Stimulated activated CD4-positive, alpha-beta T cell treated with anti-CD3 and anti-CD28 coated beads, TNF-alpha, amount 100 ng/mL, for 24 hours (primary cell): ENCODE measurements at regions not wholly inside any gene's neighbourhood (a gene's known extent, or its start where the extent isn't known, plus 50 kb on each side); places are given as distances from the start of the nearest gene placed in this dataset.
"Not testable (repeated sequence)": the region's sequence is repeated elsewhere in the genome, so short reads cannot be mapped to it uniquely, and the experiment has no call there.

Experiments
- DNase-seq, 3 experiments: peaks; one replicate each; pipeline ENCODE4 v3.0.0-alpha.2; 2020; ENCODE audit warnings: low read depth in 3 of 3

DNA sequence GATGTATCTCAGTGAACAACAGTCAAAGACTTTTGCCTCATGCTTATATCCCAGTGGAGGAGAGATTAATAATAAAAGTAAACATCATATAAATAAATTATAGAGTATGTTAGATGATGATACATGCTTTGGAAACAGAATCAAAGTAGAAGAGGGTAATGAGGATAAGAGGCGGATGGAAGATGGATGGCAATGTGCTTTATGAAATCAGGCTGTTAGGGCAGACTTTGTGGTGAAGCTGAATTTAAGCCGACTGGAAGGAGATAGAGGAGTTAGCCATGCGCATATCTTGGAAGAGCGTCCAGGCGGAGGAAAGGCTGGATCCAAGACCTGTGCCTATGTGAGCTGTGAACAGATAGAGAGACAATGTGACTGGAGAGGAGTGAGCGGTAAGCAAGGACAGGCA, 74.9 kb upstream of the GUCY1A1 start:
- DNase-seq = no peak

DNA sequence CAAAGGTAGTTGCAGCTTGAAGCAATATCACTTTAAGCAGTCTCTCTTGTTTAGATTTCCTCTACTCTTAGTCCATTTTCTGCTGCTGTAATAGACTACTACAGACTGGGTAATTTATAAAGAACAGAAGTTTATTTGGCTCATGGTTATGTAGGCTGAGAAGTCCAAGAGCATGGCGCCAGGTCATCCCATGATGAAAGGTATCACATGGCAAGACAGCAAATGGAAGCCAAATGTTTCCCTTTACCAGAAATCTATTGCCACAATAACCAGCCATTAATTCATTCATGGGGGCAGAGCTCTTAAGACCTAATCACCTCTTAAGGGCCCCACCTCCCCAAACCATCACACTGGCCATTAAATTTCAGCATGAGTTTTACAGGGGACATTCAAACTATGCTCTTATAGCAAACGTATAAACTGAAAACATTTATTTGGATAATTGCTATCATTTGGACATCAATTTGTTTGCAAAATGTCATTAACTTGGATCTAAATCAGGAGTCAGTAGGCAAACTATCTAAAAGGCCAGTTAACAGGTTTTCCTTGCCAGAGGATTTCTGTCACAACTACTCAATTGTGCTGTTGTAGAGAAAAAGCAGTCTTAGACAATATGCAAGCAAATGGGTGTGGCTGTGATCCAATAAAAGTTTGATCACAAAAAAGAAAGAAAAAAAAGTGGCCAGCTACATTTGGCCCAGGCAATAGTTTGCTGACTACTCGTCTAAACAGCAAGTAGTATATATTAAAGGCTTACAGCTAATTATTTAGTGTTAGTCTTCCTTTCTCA, 75.7 kb upstream of the GUCY1A1 start:
- DNase-seq = no peak

DNA sequence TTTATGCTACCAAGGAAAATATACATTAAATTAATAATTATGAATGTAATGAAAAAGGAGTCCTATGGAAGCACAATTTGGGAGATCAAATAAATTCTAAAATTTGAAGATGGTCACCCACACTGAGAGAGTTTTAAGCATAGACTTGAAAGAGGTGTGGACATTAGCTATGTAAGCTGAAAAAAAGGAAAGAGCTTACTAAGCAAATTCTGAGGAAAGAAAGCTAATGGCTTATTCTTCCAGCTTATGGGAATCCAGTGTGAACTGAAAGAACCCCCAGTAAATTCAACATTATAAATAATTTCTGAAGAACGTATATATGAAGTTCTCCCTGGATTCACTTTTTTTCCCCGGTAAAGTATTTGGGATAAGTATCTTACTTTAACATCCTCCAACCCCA, 78.2 kb upstream of the GUCY1A1 start:
- DNase-seq = no peak

DNA sequence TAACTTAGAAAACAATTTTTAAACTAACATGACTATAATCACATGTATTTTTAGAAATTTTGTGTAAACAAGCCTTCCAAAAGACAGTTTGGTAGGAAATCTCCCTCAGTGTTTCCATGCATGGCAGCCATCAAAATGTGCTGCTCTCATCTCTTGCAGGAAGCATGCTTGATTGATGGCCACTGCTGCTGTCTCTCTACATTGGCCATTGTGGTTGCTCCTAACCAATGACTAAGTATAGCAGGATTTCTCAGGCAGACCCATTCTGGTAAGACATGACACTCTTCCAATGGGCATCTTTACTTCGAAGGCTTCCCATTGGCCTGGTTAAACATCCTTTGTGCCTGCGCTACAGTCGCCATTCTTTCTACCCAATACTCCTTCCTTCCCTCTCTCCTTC, 78.9 kb upstream of the GUCY1A1 start:
- DNase-seq = no peak

DNA sequence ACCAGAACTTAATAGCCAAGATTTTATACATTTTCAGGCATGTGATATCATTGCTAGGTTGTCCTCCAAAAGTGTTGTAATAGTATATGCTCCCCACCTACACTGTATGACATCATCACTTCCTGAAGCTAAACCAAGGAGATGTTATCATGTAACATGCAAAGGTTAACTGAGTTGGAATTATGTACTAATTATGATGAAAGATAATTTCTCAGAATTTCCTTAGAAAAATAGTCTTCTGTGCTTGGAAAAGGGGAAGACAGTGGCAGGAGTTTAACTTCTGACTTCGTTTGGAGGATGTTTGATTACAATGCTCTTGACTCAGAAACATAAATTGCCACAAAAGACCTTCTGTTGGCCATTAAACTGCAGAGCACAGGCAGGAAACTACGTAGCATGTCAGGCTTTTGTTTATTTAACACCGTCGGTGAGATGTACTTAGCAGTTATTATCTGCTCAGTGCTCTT, 83.6 kb upstream of the GUCY1A1 start:
- no peak for DNase-seq

DNA sequence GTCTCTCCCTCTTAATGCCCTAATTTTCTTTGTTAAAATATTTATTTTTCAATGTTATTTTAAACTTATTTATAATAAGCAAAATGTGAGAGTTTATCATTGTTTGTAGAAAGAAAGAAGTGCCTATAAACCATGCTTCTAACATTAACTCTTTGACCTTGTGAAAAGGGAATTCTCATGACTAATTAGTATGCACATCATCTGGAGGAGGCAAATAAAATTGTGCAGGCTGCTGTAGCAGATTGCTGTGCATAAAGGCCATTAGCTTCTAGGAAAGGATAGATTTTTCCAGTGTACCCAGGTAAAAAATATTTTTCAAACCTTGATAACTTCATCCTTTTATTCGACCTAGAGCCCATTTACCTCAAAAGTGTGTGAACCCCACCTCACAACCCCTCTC, 84.6 kb upstream of the GUCY1A1 start:
- no peak for DNase-seq

DNA sequence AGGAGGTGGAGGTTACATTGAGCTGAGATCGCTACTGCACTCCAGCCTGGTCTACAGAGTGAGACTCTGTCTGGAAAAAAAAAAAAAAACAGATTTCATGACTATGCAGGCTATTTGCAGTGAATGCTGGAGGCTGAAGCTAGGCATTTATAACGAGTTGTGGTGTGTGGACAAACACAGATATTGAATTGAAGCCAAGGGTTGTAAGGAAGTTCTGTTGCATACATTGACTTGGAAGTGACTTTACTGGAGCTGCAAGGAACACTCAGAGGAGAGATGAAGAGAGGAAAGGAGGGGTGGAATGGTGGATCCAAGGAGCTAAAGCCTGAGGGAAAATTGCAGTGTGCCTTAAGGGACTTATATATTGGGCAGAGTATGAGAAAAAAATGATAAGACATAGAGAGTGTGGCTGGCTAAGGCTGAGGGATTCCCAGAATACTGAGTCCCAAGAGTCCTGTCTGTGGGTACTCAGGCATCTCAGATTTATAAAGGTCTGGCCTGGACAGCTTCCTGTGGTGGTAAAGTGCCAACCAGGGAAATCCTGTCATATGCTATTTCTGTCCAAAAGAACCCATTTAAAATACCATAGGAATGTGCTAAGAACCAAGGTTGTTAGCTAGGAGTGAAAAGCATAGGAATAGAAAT, 87.8 kb upstream of the GUCY1A1 start:
- no peak for DNase-seq

DNA sequence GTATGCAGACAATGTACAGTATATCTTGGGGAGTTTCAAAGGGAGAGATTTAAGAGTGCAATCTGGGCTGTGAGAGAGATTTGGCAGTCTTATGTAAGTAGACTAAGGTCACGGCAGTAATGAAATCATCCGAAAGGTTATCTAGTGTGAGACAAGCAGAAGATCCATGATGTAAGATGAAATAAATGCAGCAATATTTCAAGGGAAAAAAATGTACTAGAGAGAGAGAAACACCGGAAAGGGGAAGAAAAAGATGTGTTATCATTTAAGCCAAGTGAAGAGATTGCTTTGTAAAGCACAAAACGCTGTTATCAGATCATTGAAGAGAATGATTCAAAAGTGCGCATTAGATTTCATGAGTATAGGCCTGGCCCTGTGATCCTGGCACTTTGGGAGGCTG, 88.4 kb upstream of the GUCY1A1 start:
- DNase-seq = no peak

DNA sequence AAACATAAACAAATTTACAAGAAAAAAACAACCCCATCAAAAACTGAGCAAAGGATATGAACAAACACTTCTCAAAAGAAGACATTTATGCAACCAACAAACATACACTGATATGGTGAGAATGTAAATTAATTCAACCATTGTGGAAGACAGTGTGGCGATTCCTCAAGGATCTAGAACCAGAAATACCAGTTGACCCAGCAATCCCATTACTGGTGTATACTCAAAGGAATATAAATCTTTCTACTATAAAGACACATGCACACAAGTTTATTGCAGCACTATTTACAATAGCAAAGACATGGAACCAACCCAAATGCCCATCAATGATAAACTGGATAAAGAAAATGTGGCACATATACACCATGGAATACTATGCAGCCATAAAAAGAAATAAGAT, 92.3 kb upstream of the GUCY1A1 start:
- not testable (repeated sequence) for DNase-seq

DNA sequence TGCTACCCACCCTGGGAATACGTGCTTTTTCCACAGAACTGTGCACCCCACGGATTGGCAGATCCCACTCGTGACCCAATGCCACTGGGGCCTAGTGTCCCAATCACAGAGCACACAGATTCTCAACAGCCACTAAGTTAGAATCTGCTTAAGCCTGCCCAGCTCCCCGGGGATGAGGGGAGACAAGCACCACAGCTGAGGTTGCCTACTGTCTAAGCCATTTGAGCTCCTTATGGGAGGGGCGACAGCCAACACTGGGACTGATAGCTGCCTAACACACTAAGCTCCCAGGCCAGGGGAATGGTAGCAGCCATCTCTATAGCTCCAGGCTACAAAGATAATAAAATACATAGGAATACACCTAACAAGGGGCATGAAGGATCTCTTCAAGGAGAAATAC, 93.5 kb upstream of the GUCY1A1 start:
- no peak for DNase-seq

DNA sequence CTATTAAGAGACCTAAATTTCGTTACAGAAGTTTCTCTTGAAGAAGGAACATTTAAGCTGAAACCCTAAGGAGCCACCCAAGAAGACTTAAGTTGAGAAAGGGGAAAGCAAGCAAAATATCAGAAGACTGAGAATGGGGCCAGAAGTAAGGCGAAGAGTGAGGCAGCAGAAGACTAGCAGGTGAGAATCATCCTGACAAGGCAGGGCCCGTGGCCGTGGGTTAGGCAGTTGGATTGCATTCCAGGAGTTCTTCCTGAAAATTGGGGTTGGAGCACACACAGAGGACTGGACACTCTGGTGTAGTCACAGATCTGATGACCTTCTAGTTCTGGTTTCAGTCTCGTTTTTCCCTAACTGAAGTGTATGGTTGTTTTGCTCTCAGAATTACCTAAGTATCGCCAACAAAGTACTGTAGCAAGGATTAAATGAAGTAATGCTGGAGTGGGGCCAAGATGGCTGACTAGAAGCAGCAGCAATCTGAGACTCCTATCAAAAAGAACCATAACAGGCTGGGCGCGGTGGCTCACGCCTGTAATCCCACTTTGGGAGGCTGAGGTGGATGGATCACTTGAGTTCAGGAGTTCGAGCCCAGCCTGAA, 94.4 kb upstream of the GUCY1A1 start:
- DNase-seq = no peak

DNA sequence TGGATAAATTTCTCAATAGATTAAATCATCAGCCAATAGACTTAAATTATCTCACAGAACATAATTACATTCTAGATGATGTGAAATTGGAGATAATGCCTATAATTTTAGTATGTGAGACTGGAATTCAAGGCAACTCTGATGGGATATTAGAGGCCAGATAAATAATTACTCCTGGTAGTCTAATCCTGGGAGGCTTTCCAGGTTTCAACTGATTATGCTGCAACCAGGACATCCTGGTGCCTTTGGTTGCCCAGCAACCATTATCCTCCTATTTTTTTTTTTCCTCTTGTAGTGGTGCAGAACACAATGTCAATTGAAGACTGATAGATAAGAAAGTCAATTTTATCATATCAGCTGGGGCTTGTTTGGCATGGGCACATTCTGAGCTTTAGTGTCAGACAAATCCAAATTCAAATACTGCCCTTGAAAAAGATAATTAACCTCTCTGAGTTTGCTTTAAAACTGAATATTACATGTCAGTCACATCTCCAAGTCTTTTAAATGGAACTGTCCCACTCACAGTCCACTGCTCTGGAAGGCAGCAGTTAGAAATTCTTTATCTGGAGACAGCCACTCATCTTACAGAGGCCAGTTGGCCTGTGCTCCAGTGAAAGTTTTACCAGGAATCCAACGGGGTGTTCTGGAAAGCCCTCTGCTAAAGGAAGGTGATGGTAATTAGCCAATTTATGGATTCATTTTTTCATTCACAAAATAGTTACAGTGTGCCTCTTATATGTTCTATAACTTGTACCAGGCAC, 95.3 kb upstream of the GUCY1A1 start:
- no peak for DNase-seq

DNA sequence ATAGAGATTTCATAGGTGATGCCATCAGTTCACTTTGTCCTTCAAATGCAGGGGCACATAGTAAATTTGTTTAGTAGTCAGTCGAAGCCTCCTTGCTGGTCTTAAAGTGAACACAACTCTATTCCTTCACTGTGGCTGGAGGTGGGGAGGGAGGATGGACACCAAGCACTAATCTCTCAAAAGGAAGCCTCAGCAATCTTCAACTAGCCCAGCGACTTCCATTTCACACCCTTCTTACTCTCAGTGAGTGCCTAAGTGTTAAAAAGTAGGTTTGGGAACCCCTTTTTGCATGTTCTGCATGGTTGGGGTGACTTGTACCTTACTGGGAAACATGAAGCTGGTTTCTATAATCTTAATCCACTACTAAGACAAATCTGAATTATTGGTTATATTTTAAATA, 96.0 kb upstream of the GUCY1A1 start:
- no peak for DNase-seq

DNA sequence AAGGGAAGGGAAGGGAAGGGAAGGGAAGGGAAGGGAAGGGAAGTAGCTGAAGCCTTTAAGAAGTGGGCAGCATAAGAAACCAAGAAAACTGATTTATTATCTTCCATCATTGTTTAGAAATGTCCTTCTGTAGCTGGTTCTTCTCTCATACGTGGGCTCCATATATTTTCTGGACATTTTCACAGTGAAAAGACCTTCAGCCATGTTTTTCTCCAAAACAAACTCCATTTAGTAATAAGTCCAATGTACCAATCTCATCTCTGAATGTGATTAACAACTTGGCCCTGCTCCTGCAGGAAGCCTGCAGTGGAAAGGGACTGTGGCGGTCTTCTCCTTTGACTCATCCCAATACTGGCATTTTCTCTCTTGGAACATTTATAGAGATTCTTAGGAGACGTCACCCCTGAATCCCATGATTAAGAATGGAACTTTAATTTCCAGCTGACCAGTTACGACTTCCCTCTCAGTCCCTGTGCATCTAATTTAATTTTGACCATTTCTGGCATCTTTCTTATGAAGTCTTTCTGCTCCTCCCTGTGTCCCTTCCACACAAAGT, 96.6 kb upstream of the GUCY1A1 start:
- no peak for DNase-seq

DNA sequence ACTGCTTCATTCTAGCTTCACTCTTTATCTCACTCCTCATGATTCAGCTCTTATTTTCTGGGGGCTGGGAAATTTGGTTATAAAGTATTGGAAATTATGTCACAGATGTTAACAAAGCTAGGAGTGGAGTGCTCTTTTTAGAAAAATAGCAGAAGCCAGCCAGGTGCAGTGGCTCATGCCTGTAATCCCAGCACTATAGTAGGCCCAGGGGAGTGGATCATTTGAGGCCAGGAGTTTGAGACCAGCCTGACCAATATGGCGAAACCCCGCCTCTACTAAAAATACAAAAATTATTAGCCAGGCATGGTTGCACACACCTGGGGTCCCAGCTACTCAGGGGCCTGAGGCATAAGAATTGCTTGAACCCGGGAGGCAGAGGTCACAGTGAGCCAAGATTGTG, 97.2 kb upstream of the GUCY1A1 start:
- no peak for DNase-seq

DNA sequence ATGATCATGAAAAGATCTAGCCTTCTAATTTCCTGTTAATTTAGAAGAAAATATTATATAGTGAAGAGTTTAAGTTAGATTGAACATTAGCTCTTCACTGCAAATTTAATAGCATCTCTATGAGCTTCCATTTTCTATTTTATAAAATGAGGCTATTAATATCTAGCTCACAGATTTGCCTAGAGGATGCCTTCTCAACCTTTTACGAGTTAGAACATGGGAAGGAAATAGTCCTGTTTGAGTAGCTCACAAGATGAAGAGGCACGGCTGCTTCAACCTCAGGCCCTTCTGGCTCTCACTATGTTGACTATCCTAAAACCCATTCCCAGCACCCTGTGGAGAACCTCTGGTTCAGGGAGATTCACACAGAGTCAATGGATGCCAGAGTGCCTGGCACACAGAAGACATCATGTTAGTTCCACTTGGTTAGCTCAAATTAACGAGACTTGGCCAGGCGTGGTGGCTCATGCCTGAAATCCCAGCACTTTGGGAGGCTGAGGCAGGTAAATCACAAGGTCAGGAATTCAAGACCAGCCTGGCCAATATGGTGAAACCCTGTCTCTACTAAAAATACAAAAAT, 97.9 kb upstream of the GUCY1A1 start:
- no peak for DNase-seq

DNA sequence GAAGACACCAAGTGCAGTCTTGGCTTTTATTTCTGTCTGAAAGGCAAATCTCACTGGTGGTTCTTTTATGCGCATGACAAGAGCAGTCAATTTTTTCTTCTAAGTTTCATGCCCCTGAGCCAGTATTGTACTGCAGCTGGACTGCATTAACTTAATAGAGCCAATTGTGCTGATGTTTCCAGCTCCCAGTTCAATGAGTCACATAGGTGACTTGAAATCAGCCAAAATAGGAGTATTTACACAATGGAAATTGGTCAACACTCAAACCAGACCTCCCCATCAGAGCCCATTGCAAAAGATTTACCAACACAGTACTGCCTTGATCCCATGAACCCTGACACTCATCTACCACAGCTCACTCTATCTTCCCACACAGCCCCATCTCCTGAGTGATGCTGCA, 100.3 kb upstream of the GUCY1A1 start:
- DNase-seq = no peak

DNA sequence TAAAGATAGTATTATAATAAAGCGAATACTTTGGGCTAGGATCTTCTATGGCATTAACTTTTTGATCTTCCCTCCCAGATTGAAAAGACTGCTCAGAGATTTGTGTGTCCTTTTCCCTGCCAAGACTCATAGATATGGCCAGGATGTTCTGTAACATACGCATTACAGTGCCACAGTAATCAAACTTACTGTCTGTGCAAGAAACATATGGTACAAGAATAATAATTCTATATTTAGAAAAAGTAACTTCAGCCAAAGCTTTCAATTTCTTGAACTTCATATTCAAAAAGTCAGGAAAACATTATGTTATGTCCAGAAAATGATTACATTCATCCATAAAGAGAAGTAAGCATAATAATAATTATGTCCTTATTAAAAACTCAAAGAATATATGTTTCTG, 100.9 kb upstream of the GUCY1A1 start:
- no peak for DNase-seq

DNA sequence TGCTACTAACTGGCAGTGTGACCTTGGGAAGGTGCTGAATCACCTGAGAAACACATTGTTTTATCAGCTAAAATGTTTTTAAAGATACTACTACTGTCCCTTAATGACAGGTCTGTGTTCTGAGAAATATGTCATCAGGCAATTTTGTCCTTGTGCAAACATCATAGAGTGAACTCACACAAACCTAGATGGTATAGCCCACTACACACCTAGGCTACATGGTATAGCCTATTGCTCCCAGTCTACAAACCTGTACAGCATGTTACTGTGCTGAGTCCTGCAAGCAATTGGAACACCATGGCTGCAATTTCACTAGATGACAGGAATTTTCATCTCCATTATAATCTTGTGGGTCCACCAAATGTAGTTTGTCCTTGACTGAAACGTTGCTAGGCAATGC, 101.3 kb upstream of the GUCY1A1 start:
- no peak for DNase-seq

DNA sequence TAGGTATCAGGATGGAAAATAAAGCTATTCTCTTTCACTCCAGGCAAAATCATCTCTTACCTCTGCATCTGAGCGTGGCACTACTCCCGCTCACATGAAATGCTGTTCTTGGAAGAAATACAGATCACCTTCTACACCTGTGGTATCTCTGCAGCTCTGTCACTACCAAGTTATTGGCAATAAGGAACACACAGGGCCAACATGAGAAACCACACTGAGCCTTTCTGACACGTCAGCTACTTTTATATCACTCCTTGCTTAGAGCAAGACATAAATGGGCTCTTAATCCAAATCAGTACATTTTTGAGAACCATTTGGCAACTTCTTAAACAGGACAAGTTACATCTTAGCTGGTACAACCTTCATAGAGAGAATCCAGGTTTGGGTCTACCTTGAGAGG, 101.8 kb upstream of the GUCY1A1 start:
- no peak for DNase-seq

DNA sequence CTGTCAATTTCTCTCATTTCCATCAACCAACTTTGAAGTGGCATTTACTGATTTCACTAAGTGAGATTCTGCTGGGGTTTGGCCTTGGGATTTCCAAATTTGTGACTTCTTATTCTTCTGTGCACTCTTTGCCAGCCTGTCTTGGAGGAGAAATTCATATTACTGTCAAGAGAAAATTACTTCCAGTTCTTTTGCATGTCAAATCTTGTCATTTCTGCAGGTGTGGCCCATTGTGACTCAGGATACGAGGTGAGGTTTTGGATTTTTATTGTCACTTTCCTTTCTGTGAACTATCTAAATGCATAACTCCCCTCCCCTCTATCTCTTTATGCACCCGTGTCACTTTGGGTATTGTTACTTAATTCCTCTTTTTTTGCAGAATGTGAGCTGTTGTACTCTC, 102.6 kb upstream of the GUCY1A1 start:
- DNase-seq = no peak

DNA sequence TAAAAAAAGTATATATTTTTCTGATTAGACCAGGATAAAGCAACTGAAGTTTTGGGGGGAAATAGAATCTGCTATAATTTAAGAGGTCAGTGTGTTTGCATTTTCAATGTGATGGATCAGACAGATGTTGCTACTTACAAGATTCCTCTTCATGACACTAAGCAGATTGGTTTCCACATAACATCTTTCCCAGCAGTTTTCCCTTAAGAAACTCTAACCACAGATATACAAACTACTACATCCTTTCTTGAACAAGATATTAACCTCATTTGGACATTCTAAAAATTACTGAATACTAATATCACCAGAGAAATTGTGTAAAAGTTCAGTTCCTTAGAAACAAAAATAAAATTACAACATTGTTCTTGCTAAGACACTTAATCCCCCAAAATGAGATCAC, 106.7 kb upstream of the GUCY1A1 start:
- no peak for DNase-seq
